ENCODE measurements at regions not wholly inside any gene's neighbourhood (a gene's known extent, or its start where the extent isn't known, plus 50 kb on each side); places are given as distances from the start of the nearest gene placed in this dataset.

DNA sequence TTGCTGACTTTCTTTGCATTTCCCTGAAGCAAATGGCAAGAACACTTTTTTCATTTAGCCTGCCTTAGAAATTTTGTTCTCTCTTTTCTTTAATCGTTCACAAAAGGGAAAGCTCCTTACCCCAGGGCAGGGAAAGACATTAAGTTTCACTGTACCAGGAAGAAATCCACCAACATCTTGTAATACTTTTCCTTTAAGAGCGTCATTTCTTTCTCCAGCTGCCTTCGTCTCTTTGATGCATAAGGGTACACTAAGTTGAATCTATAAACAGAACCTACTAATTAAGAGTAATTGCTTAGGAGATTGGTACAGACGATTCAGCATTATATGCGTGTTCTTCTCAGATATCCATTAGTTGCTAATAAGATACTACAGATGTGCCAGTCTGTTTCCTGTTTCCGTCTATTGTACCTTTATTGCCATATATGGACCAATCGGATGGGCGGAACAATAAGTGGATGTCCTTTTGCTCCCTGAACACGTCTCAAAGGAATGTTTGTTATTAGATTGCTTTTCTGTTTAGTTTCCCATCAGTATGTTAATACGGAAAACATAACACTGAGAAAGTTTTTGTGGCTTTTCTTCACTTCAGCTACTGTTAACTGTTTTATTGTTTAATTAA, 276.7 kb upstream of the RARB start:
- TF ChIP-seq ZNF530 (tag by site-specific recombination; IDR thresholded peaks at IDR 0.05; ENCODE audit: low read depth) (no peak), ZNF138 (tag by site-specific recombination; IDR thresholded peaks at IDR 0.05; ENCODE audit: borderline replicate concordance) (no peak), TCF7L2 (IDR thresholded peaks at IDR 0.05; ENCODE audit: borderline replicate concordance, low read depth, low read length) (no peak), ZNF660 (tag by site-specific recombination; IDR thresholded peaks at IDR 0.05) (no peak), ZBTB8A (tag by site-specific recombination; IDR thresholded peaks at IDR 0.05) (no peak)
- TF ChIP-seq, protein P1, sequence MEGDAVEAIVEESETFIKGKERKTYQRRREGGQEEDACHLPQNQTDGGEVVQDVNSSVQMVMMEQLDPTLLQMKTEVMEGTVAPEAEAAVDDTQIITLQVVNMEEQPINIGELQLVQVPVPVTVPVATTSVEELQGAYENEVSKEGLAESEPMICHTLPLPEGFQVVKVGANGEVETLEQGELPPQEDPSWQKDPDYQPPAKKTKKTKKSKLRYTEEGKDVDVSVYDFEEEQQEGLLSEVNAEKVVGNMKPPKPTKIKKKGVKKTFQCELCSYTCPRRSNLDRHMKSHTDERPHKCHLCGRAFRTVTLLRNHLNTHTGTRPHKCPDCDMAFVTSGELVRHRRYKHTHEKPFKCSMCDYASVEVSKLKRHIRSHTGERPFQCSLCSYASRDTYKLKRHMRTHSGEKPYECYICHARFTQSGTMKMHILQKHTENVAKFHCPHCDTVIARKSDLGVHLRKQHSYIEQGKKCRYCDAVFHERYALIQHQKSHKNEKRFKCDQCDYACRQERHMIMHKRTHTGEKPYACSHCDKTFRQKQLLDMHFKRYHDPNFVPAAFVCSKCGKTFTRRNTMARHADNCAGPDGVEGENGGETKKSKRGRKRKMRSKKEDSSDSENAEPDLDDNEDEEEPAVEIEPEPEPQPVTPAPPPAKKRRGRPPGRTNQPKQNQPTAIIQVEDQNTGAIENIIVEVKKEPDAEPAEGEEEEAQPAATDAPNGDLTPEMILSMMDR (tag by site-specific recombination; IDR thresholded peaks at IDR 0.05), result no peak
- TF ChIP-seq, protein P2, sequence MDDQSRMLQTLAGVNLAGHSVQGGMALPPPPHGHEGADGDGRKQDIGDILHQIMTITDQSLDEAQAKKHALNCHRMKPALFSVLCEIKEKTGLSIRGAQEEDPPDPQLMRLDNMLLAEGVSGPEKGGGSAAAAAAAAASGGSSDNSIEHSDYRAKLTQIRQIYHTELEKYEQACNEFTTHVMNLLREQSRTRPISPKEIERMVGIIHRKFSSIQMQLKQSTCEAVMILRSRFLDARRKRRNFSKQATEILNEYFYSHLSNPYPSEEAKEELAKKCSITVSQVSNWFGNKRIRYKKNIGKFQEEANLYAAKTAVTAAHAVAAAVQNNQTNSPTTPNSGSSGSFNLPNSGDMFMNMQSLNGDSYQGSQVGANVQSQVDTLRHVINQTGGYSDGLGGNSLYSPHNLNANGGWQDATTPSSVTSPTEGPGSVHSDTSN (CRISPR knock-in tag; IDR thresholded peaks at IDR 0.05), result no peak

Data from HEK293 (cell line).